H1 (cell line): ENCODE measurements at regions not wholly inside any gene's neighbourhood (a gene's known extent, or its start where the extent isn't known, plus 50 kb on each side); places are given as distances from the start of the nearest gene placed in this dataset.

ENCODE experiments used
- ATF3 ChIP-seq: IDR thresholded peaks from 2 replicates; pipeline ENCODE4 v1.6.1; 2011; ENCODE audit warnings: low read depth, mild to moderate bottlenecking, low read length; ENCODE audit not compliant: insufficient read depth
- CHD2 ChIP-seq: IDR thresholded peaks from 2 replicates; pipeline ENCODE4 v1.6.1; 2012; ENCODE audit warnings: low read length, improper control_type of control experiment
- CTCF ChIP-seq, 3 experiments: IDR thresholded peaks; 1 replicate in 2 of 3; 2 replicates in 1 of 3; pipeline versions ENCODE4 v1.5.1 to v1.6.1; 2011; ENCODE audit warnings: low read length in 3 of 3, mild to moderate bottlenecking in 3 of 3, inconsistent platforms in 2 of 3, low read depth in 1 of 3, moderate library complexity in 1 of 3; ENCODE audit not compliant: insufficient read depth in 1 of 3; ENCODE audit errors: control extremely low read depth in 1 of 3
- EZH2 ChIP-seq: fragments of 200-600 bp; sonication (generic); IDR thresholded peaks from 2 replicates; pipeline ENCODE4 v1.7.1; 2012; ENCODE audit warnings: low read depth, mild to moderate bottlenecking, moderate library complexity, low read length, inconsistent platforms; ENCODE audit not compliant: severe bottlenecking
- FOSL1 ChIP-seq: IDR thresholded peaks from 2 replicates; pipeline ENCODE4 v1.6.1; 2011; ENCODE audit warnings: mild to moderate bottlenecking, low read depth, low read length, moderate library complexity; ENCODE audit not compliant: insufficient read depth
- HDAC2 ChIP-seq, 2 experiments: fragments of 300-600 bp in 1 of 2; sonication (generic) in 1 of 2; IDR thresholded peaks; 2 replicates each; pipeline ENCODE4 v1.6.1; 2011 to 2012; ENCODE audit warnings: low read depth in 2 of 2, low read length in 2 of 2, mild to moderate bottlenecking in 2 of 2, moderate library complexity in 2 of 2, borderline replicate concordance in 1 of 2, inconsistent platforms in 1 of 2
- KDM1A ChIP-seq: fragments of 200-600, 300-600 bp; sonication (generic); IDR thresholded peaks from 2 replicates; pipeline ENCODE4 v1.7.1; 2016; ENCODE audit warnings: mild to moderate bottlenecking, low read length, borderline replicate concordance
- POLR2A ChIP-seq, 2 experiments: IDR thresholded peaks; 1 replicate in 1 of 2; 2 replicates in 1 of 2; pipeline ENCODE4 v1.6.1; 2011; ENCODE audit warnings: low read depth in 2 of 2, low read length in 2 of 2, mild to moderate bottlenecking in 2 of 2; ENCODE audit errors: control extremely low read depth in 1 of 2
- RAD21 ChIP-seq, 2 experiments: IDR thresholded peaks in 1 of 2; conservative IDR thresholded peaks in 1 of 2; 2 replicates each; pipeline ENCODE4 v1.6.1; 2011; ENCODE audit warnings: low read depth in 2 of 2, low read length in 2 of 2, improper control_type of control experiment in 1 of 2, inconsistent platforms in 1 of 2, mild to moderate bottlenecking in 1 of 2, moderate library complexity in 1 of 2
- RFX5 ChIP-seq: IDR thresholded peaks from 2 replicates; pipeline ENCODE4 v1.6.1; 2011; ENCODE audit warnings: low read depth, low read length, improper control_type of control experiment, borderline replicate concordance
- SP4 ChIP-seq: IDR thresholded peaks from 2 replicates; pipeline ENCODE4 v1.6.1; 2012; ENCODE audit warnings: low read length, inconsistent platforms

GRCh38 chr1:25042331-25043227 lies 112.5 kb upstream of the RUNX3 start:
- TF ChIP-seq RAD21 (IDR thresholded peaks at IDR 0.05 in 1 of 2, conservative IDR thresholded peaks at IDR 0.05 in 1 of 2; ENCODE audit: low read depth in 2 of 2, low read length in 2 of 2) (no peak), EZH2 (no peak), HDAC2 (IDR thresholded peaks at IDR 0.05; ENCODE audit: borderline replicate concordance in 1 of 2, low read depth in 2 of 2, low read length in 2 of 2) (no peak), SP4 (no peak), CTCF (IDR thresholded peaks at IDR 0.05; ENCODE audit: control extremely low read depth in 1 of 3, insufficient read depth in 1 of 3, low read depth in 1 of 3, low read length in 3 of 3) (no peak), FOSL1 (no peak), POLR2A (IDR thresholded peaks at IDR 0.05; ENCODE audit: control extremely low read depth in 1 of 2, low read depth in 2 of 2, low read length in 2 of 2) (no peak), RFX5 (no peak), CHD2 (no peak), KDM1A (no peak), ATF3 (no peak)
